ENCODE measurements at regions not wholly inside any gene's neighbourhood (a gene's known extent, or its start where the extent isn't known, plus 50 kb on each side); places are given as distances from the start of the nearest gene placed in this dataset.

- TF ChIP-seq CTCF (IDR thresholded peaks at IDR 0.05; ENCODE audit: low read depth, low read length) = no peak
- H3K4me3 ChIP-seq (ENCODE audit: low read depth, low read length) = no peak overlapping the region
Measured at GRCh38 chr13:61128850-61129645, 286.6 kb downstream of the PCDH20 start.

- H3K4me3 ChIP-seq (ENCODE audit: low read depth, low read length) = no peak overlapping the region
- TF ChIP-seq CTCF (IDR thresholded peaks at IDR 0.05; ENCODE audit: low read depth, low read length) = no peak
Measured at GRCh38 chr13:61123538-61124289, 291.9 kb downstream of the PCDH20 start.

GRCh38 chr13:61113140-61113658, 302.4 kb downstream of the PCDH20 start:
- TF ChIP-seq CTCF (IDR thresholded peaks at IDR 0.05; ENCODE audit: low read depth, low read length) = no peak
- H3K4me3 ChIP-seq (ENCODE audit: low read depth, low read length) = no peak overlapping the region

- H3K4me3 ChIP-seq (ENCODE audit: low read depth, low read length) = no peak overlapping the region
- TF ChIP-seq CTCF (IDR thresholded peaks at IDR 0.05; ENCODE audit: low read depth, low read length) = no peak
Measured at GRCh38 chr13:61111529-61111928, 304.1 kb downstream of the PCDH20 start.

- TF ChIP-seq CTCF (IDR thresholded peaks at IDR 0.05; ENCODE audit: low read depth, low read length) = no peak
- no peak overlapping the region for H3K4me3 ChIP-seq (ENCODE audit: low read depth, low read length)
Measured at GRCh38 chr13:61110732-61111131, 304.9 kb downstream of the PCDH20 start.

GRCh38 chr13:61109741-61110140, 305.9 kb downstream of the PCDH20 start:
- no peak for TF ChIP-seq CTCF (IDR thresholded peaks at IDR 0.05; ENCODE audit: low read depth, low read length)
- no peak overlapping the region for H3K4me3 ChIP-seq (ENCODE audit: low read depth, low read length)

GRCh38 chr13:61107989-61108388, 307.7 kb downstream of the PCDH20 start:
- TF ChIP-seq CTCF (IDR thresholded peaks at IDR 0.05; ENCODE audit: low read depth, low read length) = no peak
- H3K4me3 ChIP-seq (ENCODE audit: low read depth, low read length) = no peak overlapping the region
